Panc1 (cell line): ENCODE measurements at regions not wholly inside any gene's neighbourhood (a gene's known extent, or its start where the extent isn't known, plus 50 kb on each side); places are given as distances from the start of the nearest gene placed in this dataset.

Experiments used
- ATAC-seq: fragments of 200-7000 bp; cut with Tn5 transposase; 2 replicates; pipeline ENCODE4 v1.9.1; 2020; ENCODE audit warnings: mild to moderate bottlenecking, moderate library complexity
- BruUV-seq: library from RNA; stranded (reverse); fragments of 400-500 nt; replicated peaks from 2 replicates; lab custom pipeline; 2021; lab: Mats Ljungman, UMichigan
- CTCF ChIA-PET: fragments of 300-600 bp; sonication (Branson Sonifier 250); formaldehyde crosslinking; loops from one replicate; lab custom pipeline; 2022; ENCODE audit warnings: antibody characterized with exemption; lab: Charles Lee
- POLR2A ChIA-PET: fragments of 300-600 bp; sonication (Branson Sonifier 250); formaldehyde crosslinking; loops from one replicate; lab custom pipeline; 2022; ENCODE audit warnings: antibody characterized with exemption; lab: Charles Lee
- DNase-seq: peaks from one replicate; pipeline ENCODE4 v3.0.0-alpha.2; 2010; ENCODE audit warnings: low read depth, low spot score
- H3K27ac ChIP-seq: 2 replicates; pipeline ENCODE4 v1.5.1; 2011; ENCODE audit warnings: mild to moderate bottlenecking, low read length, inconsistent platforms
- H3K27me3 ChIP-seq: fragments of 200-500 bp; sonication (Bioruptor generic); 2 replicates; pipeline ENCODE4 v1.6.0; 2014; ENCODE audit warnings: low read length, inconsistent platforms; ENCODE audit not compliant: control insufficient read depth, insufficient read depth
- H3K36me3 ChIP-seq: fragments of 200-500 bp; sonication (Bioruptor generic); 2 replicates; pipeline ENCODE4 v1.5.1; 2014; ENCODE audit warnings: inconsistent platforms, mild to moderate bottlenecking, low read length, moderate library complexity; ENCODE audit not compliant: control insufficient read depth, insufficient read depth
- H3K4me1 ChIP-seq: 2 replicates; pipeline ENCODE4 v1.5.1; 2011; ENCODE audit warnings: inconsistent platforms, mild to moderate bottlenecking, low read length, moderate library complexity; ENCODE audit not compliant: control insufficient read depth, insufficient read depth
- H3K4me3 ChIP-seq, 2 experiments: 2 replicates each; pipeline ENCODE4 v1.5.1; 2011 to 2012; ENCODE audit warnings: low read depth in 2 of 2, low read length in 2 of 2, mild to moderate bottlenecking in 2 of 2, inconsistent platforms in 1 of 2, moderate library complexity in 1 of 2
- H3K9me3 ChIP-seq: fragments of 200-500 bp; sonication (Bioruptor generic); 2 replicates; pipeline ENCODE4 v1.5.1; 2014; ENCODE audit warnings: low read depth, mild to moderate bottlenecking, inconsistent platforms, low read length, moderate library complexity; ENCODE audit not compliant: control insufficient read depth, insufficient read depth
- POLR2AphosphoS5 ChIP-seq: IDR thresholded peaks from 2 replicates; pipeline ENCODE4 v1.6.1; 2012; ENCODE audit warnings: mild to moderate bottlenecking, low read depth, low read length, moderate library complexity
- REST ChIP-seq, 2 experiments: IDR thresholded peaks; 2 replicates each; pipeline ENCODE4 v1.6.1; 2011 to 2012; ENCODE audit warnings: low read depth in 2 of 2, control low read depth in 1 of 2, low read length in 1 of 2, mild to moderate bottlenecking in 1 of 2, moderate library complexity in 1 of 2; ENCODE audit not compliant: insufficient read depth in 1 of 2
- SIN3A ChIP-seq: IDR thresholded peaks from 2 replicates; pipeline ENCODE4 v1.6.1; 2012; ENCODE audit warnings: low read depth, mild to moderate bottlenecking, low read length, moderate library complexity, borderline replicate concordance; ENCODE audit not compliant: insufficient read depth
- TCF7L2 ChIP-seq: IDR thresholded peaks from 2 replicates; pipeline ENCODE4 v1.6.1; 2011; ENCODE audit warnings: mild to moderate bottlenecking, low read depth, low read length, inconsistent platforms
- in situ Hi-C: cut with HindIII; loops from 2 replicates; pipeline ENCODE4 v1.10.0; 2016; ENCODE audit warnings: low sequenced_read_pairs, low pct_unique_long_range_greater_than_20kb
- intact Hi-C: fragments of 100-400 bp; cut with micrococcal nuclease; formaldehyde crosslinking; loops from one replicate; pipeline ENCODE4 v1.10.0; 2022; ENCODE audit not compliant: unreplicated experiment
- TF ChIP-seq, protein P1 (sequence below): fragments of 450-650 bp; IDR thresholded peaks from 2 replicates; pipeline ENCODE4 v1.5.1; 2017; ENCODE audit warnings: mild to moderate bottlenecking

DNA sequence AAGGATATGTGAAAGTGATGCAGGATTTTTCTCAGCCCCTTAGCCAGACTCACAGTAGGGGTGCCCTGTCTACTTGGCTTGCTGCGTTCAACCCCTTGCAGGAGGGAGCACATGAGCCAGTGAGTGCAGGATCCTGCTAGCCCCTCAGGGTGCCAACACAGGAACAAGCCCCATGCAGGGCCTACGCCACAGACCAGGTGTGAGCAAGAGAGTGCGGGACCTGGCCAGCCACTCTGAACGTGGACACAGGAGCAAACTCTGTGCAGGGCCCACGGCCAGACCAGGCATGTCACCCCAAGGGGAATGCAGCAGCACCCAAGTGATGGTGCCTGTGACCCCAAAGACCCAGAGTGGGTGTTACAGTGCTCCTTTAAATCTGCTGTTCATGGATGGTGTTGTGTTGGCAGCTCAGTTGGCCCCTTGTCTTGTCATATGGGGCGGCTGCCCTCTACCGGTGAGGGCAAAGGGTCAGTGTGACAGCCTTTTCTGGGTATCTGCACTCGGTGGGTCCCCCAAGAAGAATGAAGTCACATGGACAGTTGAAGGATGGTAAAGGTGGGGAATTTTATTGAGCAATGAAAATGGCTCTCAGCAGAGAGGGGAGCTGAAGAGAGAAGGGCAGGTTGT is 188.4 kb upstream of the MAOA start:
- no peaks in the 10 kb centered on the region for H3K4me1 ChIP-seq
- no peak overlapping the region for H3K4me3 ChIP-seq
- intact Hi-C loops = no loop called here
- CTCF ChIA-PET = no interaction called here
- no peak for DNase-seq
- no peak overlapping the region for H3K27ac ChIP-seq
- H3K36me3 ChIP-seq = no peaks in the 10 kb centered on the region
- H3K9me3 ChIP-seq = no peaks in the 10 kb centered on the region
- TF ChIP-seq SIN3A = no peak
- TF ChIP-seq, protein P1, sequence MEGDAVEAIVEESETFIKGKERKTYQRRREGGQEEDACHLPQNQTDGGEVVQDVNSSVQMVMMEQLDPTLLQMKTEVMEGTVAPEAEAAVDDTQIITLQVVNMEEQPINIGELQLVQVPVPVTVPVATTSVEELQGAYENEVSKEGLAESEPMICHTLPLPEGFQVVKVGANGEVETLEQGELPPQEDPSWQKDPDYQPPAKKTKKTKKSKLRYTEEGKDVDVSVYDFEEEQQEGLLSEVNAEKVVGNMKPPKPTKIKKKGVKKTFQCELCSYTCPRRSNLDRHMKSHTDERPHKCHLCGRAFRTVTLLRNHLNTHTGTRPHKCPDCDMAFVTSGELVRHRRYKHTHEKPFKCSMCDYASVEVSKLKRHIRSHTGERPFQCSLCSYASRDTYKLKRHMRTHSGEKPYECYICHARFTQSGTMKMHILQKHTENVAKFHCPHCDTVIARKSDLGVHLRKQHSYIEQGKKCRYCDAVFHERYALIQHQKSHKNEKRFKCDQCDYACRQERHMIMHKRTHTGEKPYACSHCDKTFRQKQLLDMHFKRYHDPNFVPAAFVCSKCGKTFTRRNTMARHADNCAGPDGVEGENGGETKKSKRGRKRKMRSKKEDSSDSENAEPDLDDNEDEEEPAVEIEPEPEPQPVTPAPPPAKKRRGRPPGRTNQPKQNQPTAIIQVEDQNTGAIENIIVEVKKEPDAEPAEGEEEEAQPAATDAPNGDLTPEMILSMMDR = peak; percentile 21
- no peaks in the 10 kb centered on the region for H3K27me3 ChIP-seq
- no TSS peak for BruUV-seq
- ATAC-seq = no peak
- in situ Hi-C loops = no loop called here
- POLR2A ChIA-PET = no interaction called here

DNA sequence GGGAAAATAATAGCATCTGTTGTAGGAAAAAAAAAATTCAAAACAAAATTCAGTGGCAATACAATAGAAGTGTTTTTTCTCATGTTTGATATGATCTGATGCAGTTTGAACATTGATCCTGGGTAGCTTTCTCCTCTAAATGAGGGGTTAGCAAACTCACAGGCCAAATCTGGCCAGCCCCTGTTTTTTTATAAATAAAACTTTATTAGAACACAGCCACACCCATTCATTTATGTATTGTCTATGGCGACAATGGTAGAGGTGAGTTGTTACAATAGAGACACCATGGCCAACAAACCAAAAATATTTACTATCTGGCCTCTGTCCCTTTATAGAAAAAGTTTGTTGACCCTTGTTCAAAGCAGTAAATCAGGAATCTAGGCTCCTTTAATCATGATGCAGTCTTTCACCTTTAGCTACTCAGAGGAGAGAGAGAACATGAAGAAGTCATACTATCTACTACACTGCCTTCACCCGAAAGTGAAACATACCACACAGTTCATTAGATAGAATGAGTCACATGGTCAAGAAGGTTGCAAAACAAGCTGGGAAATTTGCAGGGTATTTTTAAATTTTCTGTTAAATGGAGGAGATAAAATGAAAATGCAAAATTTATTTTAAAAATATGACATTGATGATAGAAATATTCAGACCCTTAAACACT is 186.6 kb upstream of the MAOA start:
- in situ Hi-C loops = no loop called here
- Histone ChIP-seq H3K4me3 (no peak overlapping the region), H3K27me3 (no peaks in the 10 kb centered on the region), H3K27ac (no peak overlapping the region), H3K4me1 (no peaks in the 10 kb centered on the region), H3K36me3 (no peaks in the 10 kb centered on the region), H3K9me3 (no peaks in the 10 kb centered on the region)
- DNase-seq (no peak), ATAC-seq (no peak)
- intact Hi-C loops = no loop called here
- TF ChIP-seq POLR2AphosphoS5 (no peak), REST (IDR thresholded peaks at IDR 0.05; ENCODE audit: insufficient read depth in 1 of 2, low read depth in 2 of 2, low read length in 1 of 2) (no peak), TCF7L2 (no peak), SIN3A (no peak)
- TF ChIP-seq, protein P1 = no peak
- no TSS peak for BruUV-seq
- ChIA-PET POLR2A (no interaction called here), CTCF (no interaction called here)
